ENCODE measurements at regions not wholly inside any gene's neighbourhood (a gene's known extent, or its start where the extent isn't known, plus 50 kb on each side); places are given as distances from the start of the nearest gene placed in this dataset.

DNA sequence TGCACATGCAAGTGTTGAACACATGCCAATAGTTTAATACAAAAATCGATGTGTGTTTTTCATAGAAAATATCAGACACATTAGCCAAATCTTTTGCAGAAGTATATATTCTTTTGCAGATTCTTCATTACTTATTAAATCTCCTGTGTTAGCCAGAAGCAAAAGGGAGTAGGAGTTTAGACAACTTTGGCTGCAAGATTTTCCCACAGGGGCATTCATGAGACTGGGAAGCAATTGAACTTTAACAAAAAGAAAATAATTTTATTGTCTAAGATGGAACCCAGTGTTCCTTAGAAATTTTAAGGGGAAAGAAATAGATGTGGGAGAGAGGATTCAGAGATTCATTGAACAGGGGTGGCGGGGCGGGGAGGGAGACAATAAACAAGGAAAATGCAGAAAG, 1336.0 kb downstream of the GATA3 start:
- TF ChIP-seq POLR2A (IDR thresholded peaks at IDR 0.05): no peak
- TF ChIP-seq, protein P1, sequence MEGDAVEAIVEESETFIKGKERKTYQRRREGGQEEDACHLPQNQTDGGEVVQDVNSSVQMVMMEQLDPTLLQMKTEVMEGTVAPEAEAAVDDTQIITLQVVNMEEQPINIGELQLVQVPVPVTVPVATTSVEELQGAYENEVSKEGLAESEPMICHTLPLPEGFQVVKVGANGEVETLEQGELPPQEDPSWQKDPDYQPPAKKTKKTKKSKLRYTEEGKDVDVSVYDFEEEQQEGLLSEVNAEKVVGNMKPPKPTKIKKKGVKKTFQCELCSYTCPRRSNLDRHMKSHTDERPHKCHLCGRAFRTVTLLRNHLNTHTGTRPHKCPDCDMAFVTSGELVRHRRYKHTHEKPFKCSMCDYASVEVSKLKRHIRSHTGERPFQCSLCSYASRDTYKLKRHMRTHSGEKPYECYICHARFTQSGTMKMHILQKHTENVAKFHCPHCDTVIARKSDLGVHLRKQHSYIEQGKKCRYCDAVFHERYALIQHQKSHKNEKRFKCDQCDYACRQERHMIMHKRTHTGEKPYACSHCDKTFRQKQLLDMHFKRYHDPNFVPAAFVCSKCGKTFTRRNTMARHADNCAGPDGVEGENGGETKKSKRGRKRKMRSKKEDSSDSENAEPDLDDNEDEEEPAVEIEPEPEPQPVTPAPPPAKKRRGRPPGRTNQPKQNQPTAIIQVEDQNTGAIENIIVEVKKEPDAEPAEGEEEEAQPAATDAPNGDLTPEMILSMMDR (IDR thresholded peaks at IDR 0.05): no peak
